ENCODE measurements at regions not wholly inside any gene's neighbourhood (a gene's known extent, or its start where the extent isn't known, plus 50 kb on each side); places are given as distances from the start of the nearest gene placed in this dataset.

- peak; percentile 65 for DNase-seq (ENCODE audit: low read depth, low spot score)
These were observed 273.4 kb downstream of the CSNK1G3 start for GRCh38 chr5:123785162-123786071.

- no peak for DNase-seq (ENCODE audit: low read depth, low spot score)
These were observed 271.4 kb downstream of the CSNK1G3 start for GRCh38 chr5:123783421-123783820.

GRCh38 chr5:123778641-123779040 lies 266.7 kb downstream of the CSNK1G3 start:
- no peak for DNase-seq (ENCODE audit: low read depth, low spot score)

- DNase-seq (ENCODE audit: low read depth, low spot score) = peak; percentile 88
These were observed 264.8 kb downstream of the CSNK1G3 start for GRCh38 chr5:123776761-123777160.

GRCh38 chr5:123771715-123772114 lies 259.7 kb downstream of the CSNK1G3 start:
- no peak for DNase-seq (ENCODE audit: low read depth, low spot score)

- DNase-seq (ENCODE audit: low read depth, low spot score) = no peak
These were observed 251.2 kb downstream of the CSNK1G3 start for GRCh38 chr5:123763201-123763600.

GRCh38 chr5:123756816-123757215 lies 244.8 kb downstream of the CSNK1G3 start:
- no peak for DNase-seq (ENCODE audit: low read depth, low spot score)

- peak; percentile 58 for DNase-seq (ENCODE audit: low read depth, low spot score)
These were observed 244.3 kb downstream of the CSNK1G3 start for GRCh38 chr5:123756318-123756665.

- DNase-seq (ENCODE audit: low read depth, low spot score) = peak; percentile 52
These were observed 243.8 kb downstream of the CSNK1G3 start for GRCh38 chr5:123755653-123756317.

GRCh38 chr5:123754908-123755307 lies 242.9 kb downstream of the CSNK1G3 start:
- peak; percentile 61 for DNase-seq (ENCODE audit: low read depth, low spot score)

GRCh38 chr5:123753937-123754891 lies 242.2 kb downstream of the CSNK1G3 start:
- peak; percentile 36 for DNase-seq (ENCODE audit: low read depth, low spot score)

- no peak for DNase-seq (ENCODE audit: low read depth, low spot score)
These were observed 241.4 kb downstream of the CSNK1G3 start for GRCh38 chr5:123753180-123753936.

GRCh38 chr5:123752552-123753179 lies 240.7 kb downstream of the CSNK1G3 start:
- DNase-seq (ENCODE audit: low read depth, low spot score) = peak; percentile 90

GRCh38 chr5:123751670-123752069 lies 239.7 kb downstream of the CSNK1G3 start:
- DNase-seq (ENCODE audit: low read depth, low spot score) = no peak

- DNase-seq (ENCODE audit: low read depth, low spot score) = no peak
These were observed 236.3 kb downstream of the CSNK1G3 start for GRCh38 chr5:123748239-123748638.

GRCh38 chr5:123746683-123747360 lies 234.8 kb downstream of the CSNK1G3 start:
- peak; percentile 62 for DNase-seq (ENCODE audit: low read depth, low spot score)

- no peak for DNase-seq (ENCODE audit: low read depth, low spot score)
These were observed 232.1 kb downstream of the CSNK1G3 start for GRCh38 chr5:123743990-123744583.

- DNase-seq (ENCODE audit: low read depth, low spot score) = no peak
These were observed 223.4 kb downstream of the CSNK1G3 start for GRCh38 chr5:123735384-123735783.

GRCh38 chr5:123732257-123732656 lies 220.3 kb downstream of the CSNK1G3 start:
- no peak for DNase-seq (ENCODE audit: low read depth, low spot score)

GRCh38 chr5:123722451-123722850 lies 210.5 kb downstream of the CSNK1G3 start:
- no peak for DNase-seq (ENCODE audit: low read depth, low spot score)

All from astrocyte of the hippocampus (primary cell).